ENCODE measurements at regions not wholly inside any gene's neighbourhood (a gene's known extent, or its start where the extent isn't known, plus 50 kb on each side); places are given as distances from the start of the nearest gene placed in this dataset.

GRCh38 chr3:1026395-1026794 lies 66.4 kb upstream of the CNTN6 start:
- TF ChIP-seq CTCF (IDR thresholded peaks at IDR 0.05; ENCODE audit: poor library complexity) (no peak), EZH2phosphoT487 (IDR thresholded peaks at IDR 0.05; ENCODE audit: low read depth, severe bottlenecking, unreplicated experiment) (no peak), EZH2 (IDR thresholded peaks at IDR 0.05; ENCODE audit: borderline replicate concordance) (no peak)
